HG02970 (cell line): ENCODE measurements at regions not wholly inside any gene's neighbourhood (a gene's known extent, or its start where the extent isn't known, plus 50 kb on each side); places are given as distances from the start of the nearest gene placed in this dataset.

ENCODE experiments used
- ATAC-seq: cut with Tn5 transposase; IDR thresholded peaks from one replicate; pipeline ENCODE4 v1.9.1; 2021; ENCODE audit warnings: mild to moderate bottlenecking, moderate library complexity, moderate number of reproducible peaks; ENCODE audit not compliant: unreplicated experiment, low FRiP score

DNA sequence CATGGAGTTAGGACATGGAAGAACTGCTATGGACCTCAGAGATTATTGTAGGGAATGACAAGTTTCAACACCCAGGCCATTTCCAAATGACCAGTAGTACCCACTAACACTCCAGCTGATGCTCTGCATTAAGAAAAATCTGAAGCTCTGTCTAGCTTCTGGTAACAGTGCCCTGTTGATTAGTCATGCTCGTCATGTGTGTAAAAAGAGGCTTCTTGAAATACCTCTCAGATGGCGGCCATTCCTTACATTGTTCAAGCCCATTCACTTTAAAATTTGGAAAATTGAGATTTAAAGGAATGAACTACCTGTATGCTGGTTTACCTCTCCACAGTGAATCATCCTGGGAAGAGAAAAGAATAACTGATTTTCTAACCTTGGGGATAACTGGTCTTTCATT, 527.9 kb upstream of the ARGLU1 start:
- ATAC-seq: no peak

DNA sequence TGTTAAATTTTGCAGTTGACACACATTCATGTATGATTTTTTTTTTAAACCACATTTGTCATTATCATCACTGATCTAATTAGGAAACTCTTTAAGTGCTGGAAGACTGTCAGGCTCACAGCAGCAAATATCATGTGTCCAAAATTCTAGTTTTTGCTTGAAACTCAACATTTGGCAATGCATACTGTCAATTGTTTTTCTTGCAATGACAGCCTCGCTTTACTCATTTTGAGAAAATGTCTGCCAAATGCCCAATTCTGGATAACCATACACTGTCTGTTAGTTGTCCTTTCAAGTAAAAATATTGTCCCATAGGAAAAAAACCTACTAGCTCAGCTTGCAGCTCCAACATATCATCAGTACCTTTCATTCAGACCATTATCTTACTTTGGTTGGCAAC, 523.9 kb upstream of the ARGLU1 start:
- ATAC-seq: no peak

DNA sequence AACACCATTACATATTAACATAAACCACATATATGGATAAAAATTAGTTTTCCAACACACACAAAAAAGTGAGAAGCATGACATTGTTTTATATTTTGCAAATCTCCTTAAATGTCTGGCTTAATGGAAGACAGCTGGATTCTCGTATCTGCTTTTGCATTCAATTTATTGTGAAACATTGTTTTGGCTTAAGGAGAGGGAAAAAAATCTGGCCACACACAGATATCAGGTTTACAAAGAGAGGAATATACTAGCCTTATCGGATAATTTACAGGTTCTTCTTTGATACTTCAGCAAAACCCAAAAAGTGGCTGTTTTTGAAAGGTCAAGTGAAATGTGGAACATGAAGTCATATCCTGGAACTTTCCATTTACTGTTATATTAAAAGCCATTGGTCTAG, 523.5 kb upstream of the ARGLU1 start:
- ATAC-seq: no peak

DNA sequence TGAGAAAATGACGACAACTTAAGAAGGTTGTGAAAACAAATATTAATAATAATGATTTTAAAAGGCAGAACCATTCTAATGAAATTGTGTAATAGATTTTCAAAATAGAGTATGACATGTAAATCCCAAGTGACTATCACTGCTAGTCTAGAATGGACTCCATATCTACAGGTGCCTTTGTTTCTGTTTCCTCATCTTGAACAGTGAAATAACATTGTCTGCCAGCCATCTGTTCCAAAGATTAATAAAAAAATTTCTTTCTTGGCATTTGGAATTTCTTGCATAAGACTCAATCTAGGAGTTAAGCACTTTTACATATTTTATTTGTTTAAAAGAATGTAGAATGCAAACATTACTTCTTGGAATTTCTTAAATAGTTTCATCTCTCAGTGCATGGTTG, 520.1 kb upstream of the ARGLU1 start:
- ATAC-seq: no peak

DNA sequence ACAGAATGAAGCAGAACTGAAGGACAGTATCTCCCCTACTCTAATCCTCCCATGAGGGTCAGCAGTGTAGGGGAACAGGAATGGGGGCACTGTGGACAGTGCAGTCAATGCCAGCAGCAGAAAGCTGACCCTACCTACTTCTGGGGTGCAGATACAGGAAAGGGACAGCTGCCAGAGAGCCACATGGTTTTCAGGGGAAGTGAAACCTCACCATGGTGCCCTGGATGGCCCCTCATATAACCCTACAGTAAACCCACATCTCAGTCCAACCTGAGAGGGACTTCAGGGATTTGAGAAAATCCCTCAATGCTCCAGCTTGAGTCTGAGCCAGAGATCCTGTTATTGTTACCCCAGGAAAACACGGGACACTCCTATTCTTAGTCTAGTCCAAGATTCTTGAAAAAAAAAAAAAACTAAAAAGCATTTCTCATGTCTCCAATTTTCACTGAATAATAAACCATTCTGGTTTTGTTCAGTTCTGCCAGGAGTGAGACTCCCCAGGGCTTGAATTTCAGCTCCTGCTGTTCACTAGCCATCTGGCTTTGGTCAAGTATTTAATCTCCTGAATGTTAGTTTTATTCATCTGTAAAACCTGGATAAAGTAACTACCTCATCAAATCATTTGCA, 511.6 kb upstream of the ARGLU1 start:
- no peak for ATAC-seq

DNA sequence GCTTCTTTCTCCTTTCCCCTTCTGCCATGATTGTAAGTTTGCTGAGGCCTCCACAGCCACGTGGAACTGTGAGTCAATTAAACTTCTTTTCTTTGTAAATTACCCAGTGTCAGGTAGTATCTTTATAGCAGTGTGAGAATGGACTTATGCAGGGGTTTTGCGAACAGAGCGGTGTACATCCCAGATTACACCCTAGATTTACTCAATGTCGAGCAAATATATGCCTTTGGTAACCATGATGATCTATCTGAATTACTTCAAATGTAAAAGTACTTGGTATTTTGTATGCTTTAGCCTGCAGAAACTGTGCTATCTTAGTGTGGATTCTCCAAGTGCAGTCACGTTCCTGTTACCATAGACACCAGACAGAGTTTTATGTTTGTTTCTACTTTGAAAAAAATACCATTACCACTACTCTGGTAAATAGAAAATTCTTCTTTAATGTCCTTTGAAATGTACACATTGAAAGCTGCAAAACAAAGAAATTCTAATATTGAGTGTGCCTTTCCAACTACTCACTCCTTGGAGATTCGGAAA, 510.4 kb upstream of the ARGLU1 start:
- ATAC-seq: no peak

DNA sequence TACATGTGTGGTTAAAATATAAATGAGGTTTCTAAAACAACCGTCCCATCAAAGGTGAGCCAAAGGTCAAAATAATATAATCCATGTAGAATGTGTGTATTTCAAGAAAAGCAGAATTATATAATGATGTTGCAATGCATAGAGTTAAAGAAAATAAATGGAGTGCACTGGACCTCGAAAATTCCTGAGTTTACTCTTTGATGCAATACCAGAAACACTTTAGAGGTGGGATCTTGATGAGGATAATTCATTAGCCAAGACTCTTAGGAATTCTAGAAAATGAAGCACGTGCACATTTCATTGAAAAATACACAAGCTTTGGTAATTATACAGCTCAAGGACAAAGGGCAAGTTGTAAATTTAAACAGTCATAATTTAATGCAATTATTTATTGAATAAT, 508.9 kb upstream of the ARGLU1 start:
- no peak for ATAC-seq

DNA sequence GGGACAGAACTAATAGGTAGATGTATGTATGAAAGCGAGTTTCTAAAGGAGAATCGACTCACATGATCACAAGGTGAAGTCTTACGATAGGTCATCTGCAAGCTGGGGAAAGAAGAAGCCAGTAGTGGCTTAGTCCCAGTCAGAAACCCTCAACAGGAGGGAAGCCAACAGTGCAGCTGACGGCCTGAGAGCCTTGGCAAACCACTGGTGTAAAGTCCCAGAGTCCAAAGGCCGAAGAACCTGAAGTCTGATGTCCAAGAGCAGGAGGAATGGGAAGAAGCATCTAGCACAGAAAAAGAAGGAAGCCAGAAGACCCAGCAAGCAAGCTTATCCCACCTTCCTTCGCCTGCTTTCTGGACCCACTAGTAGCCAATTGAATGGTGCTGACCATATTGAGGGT, 507.6 kb upstream of the ARGLU1 start:
- no peak for ATAC-seq

DNA sequence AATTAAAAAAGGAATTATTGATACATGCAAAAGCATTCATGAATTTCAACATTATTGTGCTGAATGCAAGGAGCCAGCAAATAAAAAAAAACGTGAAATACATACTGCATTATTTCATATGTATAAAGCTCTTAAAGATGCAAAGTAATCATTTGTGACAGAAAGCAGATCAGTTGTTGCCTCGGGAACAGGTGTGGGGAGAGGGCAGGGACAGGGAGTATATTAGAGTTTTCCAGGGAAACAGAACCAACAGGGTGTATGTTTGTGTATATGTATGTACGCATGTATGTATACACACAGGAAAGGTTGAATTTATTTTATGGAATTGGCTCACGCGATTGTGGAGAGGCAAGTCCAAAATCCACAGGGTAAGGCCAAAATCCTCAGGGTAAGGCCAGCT, 502.9 kb upstream of the ARGLU1 start:
- ATAC-seq: no peak

DNA sequence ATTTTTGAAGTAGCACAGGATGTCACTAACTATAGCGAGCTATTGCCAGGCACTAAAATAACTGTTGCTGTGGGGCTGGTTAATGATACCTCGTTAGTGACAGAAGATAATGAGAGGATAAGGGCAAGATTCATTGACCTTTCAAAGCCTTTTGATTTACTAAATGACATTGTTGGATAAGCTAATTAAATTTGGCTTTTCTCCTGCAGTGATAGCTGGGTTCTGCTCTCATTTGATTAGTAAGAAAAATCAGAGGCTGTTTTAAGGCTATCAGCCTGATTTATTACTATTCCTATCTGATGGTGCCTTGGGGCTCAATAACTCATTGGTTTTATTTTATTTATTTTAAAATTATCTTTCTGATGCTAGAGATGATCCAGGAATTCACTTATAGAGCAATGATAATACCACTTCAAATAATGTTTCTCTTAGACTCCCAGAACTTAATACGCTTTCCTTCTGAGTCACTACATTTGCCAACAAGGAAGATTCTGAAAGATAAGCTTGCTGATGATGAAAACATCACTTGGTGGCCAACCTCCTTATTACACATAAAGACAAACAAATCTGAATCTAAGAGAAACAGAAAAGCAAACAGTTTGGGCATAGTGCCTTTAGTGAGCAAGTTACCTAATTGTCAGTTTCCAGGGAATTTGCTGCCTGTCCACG, 501.3 kb upstream of the ARGLU1 start:
- no peak for ATAC-seq

DNA sequence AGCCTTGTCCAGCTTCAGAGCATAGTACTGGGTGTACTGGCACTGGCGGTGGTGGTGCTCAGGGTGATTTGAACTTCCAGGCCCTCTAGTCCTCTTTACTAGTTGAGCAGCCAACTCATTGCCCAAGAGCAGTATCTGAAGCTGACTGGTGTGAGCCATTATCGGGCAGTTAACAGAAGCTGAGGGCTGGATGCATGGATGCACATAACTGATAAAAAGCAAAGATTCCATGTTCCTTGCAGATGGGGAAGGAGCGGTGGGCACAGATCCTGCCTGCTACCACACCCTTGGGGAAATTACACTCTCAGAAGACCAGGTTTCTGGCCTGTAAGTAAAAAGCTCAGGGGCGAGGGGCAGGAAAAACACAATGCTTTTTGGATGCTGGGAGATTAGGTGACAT, 499.4 kb upstream of the ARGLU1 start:
- no peak for ATAC-seq

DNA sequence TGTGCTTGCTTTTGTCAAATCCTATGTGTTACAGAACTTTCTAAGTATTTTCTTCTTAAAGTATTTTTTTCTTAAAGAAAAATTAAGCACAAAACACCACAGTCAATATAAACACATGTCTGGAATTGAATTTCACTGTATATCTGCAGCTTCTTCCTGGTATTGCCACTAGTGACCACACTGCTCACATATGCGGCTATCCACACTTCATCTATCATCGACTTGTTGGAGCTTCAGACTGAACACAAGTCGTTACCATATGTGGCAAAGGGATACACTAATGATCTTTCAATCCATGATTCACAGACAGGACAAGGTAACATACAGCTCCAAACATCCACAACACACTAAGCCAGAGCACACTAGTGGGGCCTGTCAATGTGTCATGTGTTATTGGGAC, 498.4 kb upstream of the ARGLU1 start:
- no peak for ATAC-seq

DNA sequence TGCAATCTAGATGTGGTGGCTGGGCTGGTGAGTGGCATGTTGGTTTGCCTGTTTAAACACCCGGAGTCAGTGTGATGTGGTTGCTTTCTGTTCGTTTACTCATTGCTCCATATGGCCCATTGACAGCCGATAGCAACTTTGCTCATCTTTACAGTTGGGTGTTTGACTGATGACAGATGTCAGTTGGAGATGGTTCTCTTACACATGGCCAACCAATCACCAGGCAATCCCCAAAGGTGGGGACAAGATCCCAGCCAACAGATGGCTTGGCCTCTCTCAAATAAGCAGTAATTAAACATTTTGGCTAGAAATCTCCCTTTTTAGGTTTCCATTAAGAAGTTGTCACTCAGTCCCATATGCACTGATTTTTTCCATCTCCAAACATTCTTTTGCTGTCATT, 497.1 kb upstream of the ARGLU1 start:
- no peak for ATAC-seq

DNA sequence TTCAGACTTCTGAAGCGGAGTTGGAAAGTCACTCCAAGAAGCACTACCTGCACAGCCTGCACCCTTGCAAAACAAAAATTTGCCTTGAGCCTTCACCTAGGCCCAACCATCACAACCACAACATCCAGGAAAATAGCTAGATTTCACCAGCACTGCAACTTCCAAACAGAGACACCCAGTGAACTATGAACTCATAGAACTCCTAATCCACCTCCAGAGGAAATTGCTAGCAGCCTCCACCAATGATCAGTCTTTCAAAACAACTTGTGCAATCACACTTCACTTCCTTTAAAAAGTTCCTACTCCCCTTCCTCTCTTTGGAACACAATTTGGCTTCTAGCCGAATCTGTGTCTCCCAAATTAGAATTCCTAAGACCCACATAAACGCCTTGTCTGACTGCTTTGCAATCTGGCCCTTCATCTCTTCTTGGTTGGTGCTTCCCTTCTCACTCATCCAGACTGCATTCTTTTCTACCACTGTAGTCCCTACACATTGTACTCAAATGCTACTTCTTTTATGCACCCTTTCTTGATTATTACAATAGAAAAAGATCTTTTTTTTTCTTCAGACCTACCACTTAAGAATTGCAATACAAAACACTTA, 489.2 kb upstream of the ARGLU1 start:
- ATAC-seq: no peak

DNA sequence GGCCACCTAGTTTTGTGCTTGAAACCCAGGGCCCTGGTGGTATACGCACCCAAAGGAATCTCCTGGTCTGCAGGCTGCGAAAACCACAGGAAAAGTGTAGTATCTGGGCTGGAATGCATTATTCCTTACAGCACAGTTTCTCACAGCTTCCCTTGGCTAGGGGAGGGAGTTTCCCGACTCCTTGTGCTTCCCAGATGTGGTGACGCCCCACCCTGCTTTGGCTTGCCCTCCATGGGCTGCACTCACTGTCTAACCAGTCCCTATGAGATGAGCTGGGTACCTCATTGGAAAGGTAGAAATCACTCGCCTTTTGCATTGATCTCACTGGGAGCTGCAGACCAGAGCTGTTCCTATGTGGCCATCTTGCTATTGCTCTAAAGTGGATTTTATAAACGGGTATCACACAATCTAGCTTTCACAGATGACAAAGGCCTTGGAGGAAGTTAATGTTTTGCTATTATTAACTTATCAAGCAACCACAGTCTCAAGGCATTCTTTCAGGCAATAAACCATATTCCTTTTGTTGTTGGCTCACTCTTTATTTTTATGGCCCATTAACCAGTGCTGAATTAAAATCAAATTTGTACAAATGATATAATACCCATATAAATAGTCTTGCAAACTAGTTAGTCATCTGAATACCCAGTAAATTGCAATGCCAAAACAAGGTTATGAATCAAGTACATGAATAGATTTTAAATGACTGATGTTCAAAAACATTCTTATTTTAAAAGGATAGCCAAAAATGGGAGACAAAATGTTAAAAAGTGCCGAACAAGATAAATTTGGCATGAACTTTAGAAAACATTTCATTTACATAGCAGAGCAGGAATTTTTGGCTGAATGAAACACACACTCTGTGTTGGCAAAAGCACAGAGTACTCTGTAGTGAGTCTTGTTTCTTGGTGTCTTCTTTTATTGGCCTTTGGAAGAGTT, 475.4 kb upstream of the ARGLU1 start:
- ATAC-seq: no peak

DNA sequence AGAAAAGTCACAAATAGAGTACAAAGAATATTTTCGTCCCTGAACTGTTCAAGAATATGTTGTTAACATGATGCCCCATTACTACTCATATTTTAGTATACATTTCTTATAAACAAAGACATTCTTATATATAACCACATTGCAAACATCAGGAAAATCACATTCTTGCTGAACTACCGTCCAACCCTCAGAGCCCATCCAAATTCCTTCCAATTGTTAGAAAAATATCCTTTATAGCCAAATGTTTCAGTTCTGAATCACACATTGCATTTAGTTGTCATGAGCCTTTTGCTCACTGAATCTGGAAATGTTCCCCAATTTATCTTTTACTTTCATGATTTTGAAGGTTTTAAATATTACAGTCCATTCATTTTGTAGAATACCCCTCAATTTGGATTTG, 467.8 kb upstream of the ARGLU1 start:
- ATAC-seq: no peak

DNA sequence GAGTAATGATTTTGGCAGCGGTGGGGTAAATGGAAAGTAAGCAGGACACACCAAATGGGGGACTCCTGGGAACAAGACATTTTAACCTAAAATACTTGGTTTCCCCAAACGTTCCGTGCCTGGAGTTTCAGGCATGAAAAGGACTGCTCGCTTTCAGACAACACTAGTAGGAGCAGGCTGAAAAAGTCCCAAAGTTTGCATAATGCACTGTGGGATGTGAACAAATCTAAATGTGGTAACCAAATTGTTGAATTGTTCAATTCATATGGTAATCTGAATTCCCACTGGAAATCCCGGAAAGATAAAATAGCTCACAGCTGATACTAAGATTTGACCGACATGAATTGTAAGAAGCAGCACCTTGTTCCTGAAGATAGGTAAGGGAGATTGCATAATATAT, 467.2 kb upstream of the ARGLU1 start:
- no peak for ATAC-seq

DNA sequence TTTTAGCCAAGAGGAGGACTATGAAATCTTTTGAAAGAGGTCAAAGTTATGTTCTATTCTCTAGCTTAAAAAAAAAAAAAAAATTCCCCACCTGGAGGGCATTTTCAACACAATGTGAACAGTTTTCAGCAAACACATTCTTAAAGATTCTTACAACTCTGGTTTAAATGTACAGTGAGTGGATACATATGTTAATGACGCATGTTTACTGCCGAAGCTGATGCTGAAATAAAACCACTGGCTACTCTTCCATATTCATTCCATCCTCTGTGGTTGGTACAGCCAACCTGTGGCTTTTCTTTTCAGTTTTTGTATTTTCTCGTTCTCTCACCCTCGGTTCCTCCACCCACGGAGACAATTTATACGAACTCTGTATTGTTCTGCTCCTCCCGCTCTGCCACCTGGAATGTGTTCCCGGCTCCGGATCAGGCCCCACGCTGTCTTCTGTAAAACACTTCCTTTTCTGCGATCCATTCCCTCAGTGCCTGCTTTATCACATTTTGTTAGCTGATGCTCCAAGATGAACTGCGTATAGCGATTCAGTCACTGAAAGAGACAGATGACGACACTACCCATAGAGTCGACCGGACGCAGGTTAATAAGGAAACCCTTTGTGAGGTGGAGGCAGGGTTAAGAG, 466.4 kb upstream of the ARGLU1 start:
- ATAC-seq: no peak

DNA sequence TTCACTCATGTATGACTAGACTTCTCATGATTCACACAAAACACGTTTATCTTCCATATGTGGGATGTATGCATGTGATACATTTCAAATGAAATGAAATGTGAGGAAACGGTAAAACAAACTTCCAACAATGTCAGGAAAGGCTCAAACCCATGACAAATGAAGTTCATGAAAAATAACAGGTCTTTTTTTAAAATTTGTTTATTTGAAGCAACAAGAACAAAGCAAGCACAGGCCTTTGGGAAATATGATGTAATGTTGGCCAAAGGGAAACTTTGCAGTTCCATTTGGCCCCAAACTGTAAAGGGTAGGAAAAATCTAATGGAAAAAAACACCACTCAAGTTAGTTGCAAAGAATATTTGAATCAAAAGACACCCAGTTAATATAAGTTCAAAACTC, 463.8 kb upstream of the ARGLU1 start:
- ATAC-seq: no peak

DNA sequence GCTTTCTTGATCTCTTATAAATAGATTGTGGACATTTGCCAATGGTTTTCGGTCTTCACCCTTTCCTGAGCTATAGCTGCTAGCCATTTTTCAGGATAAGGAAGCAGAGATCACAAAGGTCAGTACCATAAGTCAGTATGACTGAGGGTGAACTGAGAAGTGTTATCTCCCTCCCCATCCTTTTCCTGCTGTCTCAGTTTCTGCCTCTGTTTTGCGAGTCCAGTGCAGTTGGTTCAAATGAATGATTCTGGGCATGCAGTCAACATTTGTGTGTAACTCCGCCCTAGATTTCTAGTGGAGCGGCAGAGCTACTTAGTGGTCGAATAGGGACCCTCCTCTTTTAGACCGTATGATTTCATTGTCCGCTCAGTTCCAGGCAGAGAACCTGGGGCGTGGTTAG, 460.8 kb upstream of the ARGLU1 start:
- ATAC-seq: no peak
